Thoracic aorta (tissue), 2 donors: ENCODE measurements at regions not wholly inside any gene's neighbourhood (a gene's known extent, or its start where the extent isn't known, plus 50 kb on each side); places are given as distances from the start of the nearest gene placed in this dataset.

Experiments
- ATAC-seq: fragments of 150-250 bp; one replicate; pipeline ENCODE4 v1.8.0; 2017; ENCODE audit warnings: low read depth; ENCODE audit not compliant: insufficient number of reproducible peaks, low FRiP score
- DNase-seq: peaks from one replicate; pipeline ENCODE4 v3.0.0-alpha.2; 2020; ENCODE audit warnings: low spot score
- H3K27ac ChIP-seq, 2 donors: fragments of 200-600 bp; sonication (generic); 1 replicate in 1 of 2; 2 replicates in 1 of 2; pipeline ENCODE4 v1.5.1; 2016; ENCODE audit warnings: mild to moderate bottlenecking in 2 of 2, moderate library complexity in 2 of 2
- H3K27me3 ChIP-seq: fragments of 200-600 bp; sonication (generic); replicated peaks from 2 replicates; pipeline ENCODE4 v1.6.0; 2016; ENCODE audit warnings: mild to moderate bottlenecking; ENCODE audit not compliant: insufficient read depth
- H3K36me3 ChIP-seq: fragments of 200-600 bp; sonication (generic); one replicate; pipeline ENCODE4 v1.5.1; 2016
- H3K4me1 ChIP-seq, 2 donors: fragments of 200-600 bp; sonication (generic); 1 replicate in 1 of 2; 2 replicates in 1 of 2; pipeline versions ENCODE4 v1.5.1 to v1.6.0; 2016; ENCODE audit warnings: low read depth in 2 of 2, mild to moderate bottlenecking in 1 of 2; ENCODE audit not compliant: control insufficient read depth in 1 of 2
- H3K4me3 ChIP-seq: fragments of 200-600 bp; sonication (generic); 2 replicates; pipeline ENCODE4 v1.5.1; 2016; ENCODE audit warnings: mild to moderate bottlenecking
- H3K9me3 ChIP-seq: fragments of 200-600 bp; sonication (generic); 2 replicates; pipeline ENCODE4 v1.5.1; 2016
- CTCF ChIP-seq: fragments of 200-600 bp; sonication (generic); IDR thresholded peaks from one replicate; pipeline ENCODE4 v1.5.1; 2019; ENCODE audit warnings: antibody characterized with exemption

- Histone ChIP-seq H3K27me3 (no peaks in the 10 kb centered on the region), H3K36me3 (no peaks in the 10 kb centered on the region), H3K4me3 (no peak overlapping the region), H3K9me3 (no peaks in the 10 kb centered on the region), H3K27ac (no peak overlapping the region), H3K4me1 (peaks cover 0 to 5% of the 10 kb centered on the region in 2 donors)
- ATAC-seq (no peak), DNase-seq (no peak)
- no peak for TF ChIP-seq CTCF
These were observed 362.0 kb upstream of the IL12A start for GRCh38 chr3:159626598-159626997.

GRCh38 chr3:159627229-159627628 lies 361.4 kb upstream of the IL12A start:
- no peak for TF ChIP-seq CTCF

GRCh38 chr3:159627634-159628033 lies 361.0 kb upstream of the IL12A start:
- no peak for DNase-seq
- no peak for ATAC-seq
- no peak for TF ChIP-seq CTCF
- Histone ChIP-seq H3K27me3 (no peaks in the 10 kb centered on the region), H3K27ac (no peak overlapping the region), H3K4me3 (no peak overlapping the region), H3K9me3 (no peaks in the 10 kb centered on the region), H3K36me3 (no peaks in the 10 kb centered on the region), H3K4me1 (no peaks in the 10 kb centered on the region)

More at GRCh38 chr3:159627229-159627628, 361.4 kb upstream of the IL12A start:
- Histone ChIP-seq H3K36me3 (no peaks in the 10 kb centered on the region), H3K27ac (no peak overlapping the region), H3K9me3 (no peaks in the 10 kb centered on the region), H3K4me3 (no peak overlapping the region), H3K4me1 (no peaks in the 10 kb centered on the region), H3K27me3 (no peaks in the 10 kb centered on the region)
- DNase-seq (no peak), ATAC-seq (no peak)

GRCh38 chr3:159629329-159630084 lies 359.1 kb upstream of the IL12A start:
- no peak for TF ChIP-seq CTCF

GRCh38 chr3:159631226-159631625 lies 357.4 kb upstream of the IL12A start:
- Histone ChIP-seq H3K27ac (no peak overlapping the region), H3K4me1 (no peaks in the 10 kb centered on the region), H3K36me3 (no peaks in the 10 kb centered on the region), H3K4me3 (no peak overlapping the region), H3K27me3 (no peaks in the 10 kb centered on the region), H3K9me3 (no peaks in the 10 kb centered on the region)
- TF ChIP-seq CTCF: no peak
- ATAC-seq: no peak
- no peak for DNase-seq

More at GRCh38 chr3:159629329-159630084, 359.1 kb upstream of the IL12A start:
- no peaks in the 10 kb centered on the region for H3K4me1 ChIP-seq
- no peaks in the 10 kb centered on the region for H3K36me3 ChIP-seq
- no peak for ATAC-seq
- no peak overlapping the region for H3K27ac ChIP-seq
- DNase-seq: no peak
- no peaks in the 10 kb centered on the region for H3K9me3 ChIP-seq
- H3K27me3 ChIP-seq: no peaks in the 10 kb centered on the region
- H3K4me3 ChIP-seq: no peak overlapping the region
